Endothelial cell (in vitro differentiated cells): ENCODE measurements at regions not wholly inside any gene's neighbourhood (a gene's known extent, or its start where the extent isn't known, plus 50 kb on each side); places are given as distances from the start of the nearest gene placed in this dataset.

ENCODE experiments used
- DNase-seq: peaks from one replicate; pipeline ENCODE4 v3.0.0; 2021; ENCODE audit warnings: low spot score
- H3K27ac Mint-ChIP-seq: one replicate; pipeline ENCODE4 v1.8.0; 2021; ENCODE audit warnings: mixed read lengths, inconsistent platforms; ENCODE audit not compliant: unreplicated experiment
- H3K27me3 Mint-ChIP-seq: one replicate; pipeline ENCODE4 v1.8.0; 2021; ENCODE audit warnings: mild to moderate bottlenecking, moderate library complexity, mixed read lengths, inconsistent platforms; ENCODE audit not compliant: unreplicated experiment
- H3K36me3 Mint-ChIP-seq: one replicate; pipeline ENCODE4 v1.8.0; 2021; ENCODE audit warnings: mild to moderate bottlenecking, low read depth, mixed read lengths, inconsistent platforms; ENCODE audit not compliant: unreplicated experiment
- H3K4me1 Mint-ChIP-seq: one replicate; pipeline ENCODE4 v1.8.0; 2021; ENCODE audit warnings: mild to moderate bottlenecking, mixed read lengths, inconsistent platforms; ENCODE audit not compliant: unreplicated experiment
- H3K4me3 Mint-ChIP-seq: one replicate; pipeline ENCODE4 v1.8.0; 2021; ENCODE audit warnings: mild to moderate bottlenecking, mixed read lengths, inconsistent platforms; ENCODE audit not compliant: unreplicated experiment
- H3K9me3 Mint-ChIP-seq: one replicate; pipeline ENCODE4 v1.8.0; 2021; ENCODE audit warnings: mixed read lengths, inconsistent platforms; ENCODE audit not compliant: unreplicated experiment
- CTCF ChIP-seq: fragments of 200-600 bp; sonication (generic); IDR thresholded peaks from one replicate; pipeline ENCODE4 v1.5.0; 2021; ENCODE audit warnings: antibody characterized with exemption; ENCODE audit not compliant: unreplicated experiment

- H3K4me3 Mint-ChIP-seq = no peak overlapping the region
- peaks cover 34% of the 10 kb centered on the region for H3K4me1 Mint-ChIP-seq
- H3K27me3 Mint-ChIP-seq = no peaks in the 10 kb centered on the region
- H3K27ac Mint-ChIP-seq = no peak overlapping the region
- TF ChIP-seq CTCF = no peak
- no peaks in the 10 kb centered on the region for H3K9me3 Mint-ChIP-seq
- no peak for DNase-seq
- no peaks in the 10 kb centered on the region for H3K36me3 Mint-ChIP-seq
These were observed 1036.1 kb downstream of the MCTP2 start for GRCh38 chr15:95267481-95267880.

- H3K9me3 Mint-ChIP-seq = no peaks in the 10 kb centered on the region
- no peaks in the 10 kb centered on the region for H3K27me3 Mint-ChIP-seq
- no peak overlapping the region for H3K4me3 Mint-ChIP-seq
- H3K36me3 Mint-ChIP-seq = no peaks in the 10 kb centered on the region
- TF ChIP-seq CTCF = no peak
- no peak for DNase-seq
- no peak overlapping the region for H3K27ac Mint-ChIP-seq
- peaks cover 26% of the 10 kb centered on the region for H3K4me1 Mint-ChIP-seq
These were observed 1038.2 kb downstream of the MCTP2 start for GRCh38 chr15:95269242-95270183.

GRCh38 chr15:95274101-95274500 is 1042.7 kb downstream of the MCTP2 start:
- Mint-ChIP-seq H3K36me3 (no peaks in the 10 kb centered on the region), H3K4me3 (no peak overlapping the region), H3K27ac (no peak overlapping the region), H3K9me3 (no peaks in the 10 kb centered on the region), H3K4me1 (peaks cover 11% of the 10 kb centered on the region), H3K27me3 (no peaks in the 10 kb centered on the region)
- no peak for TF ChIP-seq CTCF
- DNase-seq = no peak

- H3K27ac Mint-ChIP-seq = no peak overlapping the region
- no peak for TF ChIP-seq CTCF
These were observed 1045.9 kb downstream of the MCTP2 start for GRCh38 chr15:95277266-95277665.

GRCh38 chr15:95278532-95279245 is 1047.3 kb downstream of the MCTP2 start:
- no peaks in the 10 kb centered on the region for H3K27me3 Mint-ChIP-seq
- no peaks in the 10 kb centered on the region for H3K4me1 Mint-ChIP-seq
- H3K9me3 Mint-ChIP-seq = no peaks in the 10 kb centered on the region
- H3K36me3 Mint-ChIP-seq = no peaks in the 10 kb centered on the region
- TF ChIP-seq CTCF = no peak
- H3K4me3 Mint-ChIP-seq = no peak overlapping the region
- no peak for DNase-seq
- H3K27ac Mint-ChIP-seq = no peak overlapping the region

More at GRCh38 chr15:95277266-95277665, 1045.9 kb downstream of the MCTP2 start:
- Mint-ChIP-seq H3K27me3 (no peaks in the 10 kb centered on the region), H3K4me1 (no peaks in the 10 kb centered on the region), H3K9me3 (no peaks in the 10 kb centered on the region), H3K36me3 (no peaks in the 10 kb centered on the region), H3K4me3 (no peak overlapping the region)
- DNase-seq = no peak
